ENCODE measurements at regions not wholly inside any gene's neighbourhood (a gene's known extent, or its start where the extent isn't known, plus 50 kb on each side); places are given as distances from the start of the nearest gene placed in this dataset.

- no peak for DNase-seq
These were observed 59.4 kb upstream of the FTH1 start for GRCh38 chr11:62026739-62027370.

GRCh38 chr11:62025487-62026105 is 58.2 kb upstream of the FTH1 start:
- peak; percentile 79 for DNase-seq

GRCh38 chr11:62024936-62025486 is 57.6 kb upstream of the FTH1 start:
- no peak for DNase-seq

DNA sequence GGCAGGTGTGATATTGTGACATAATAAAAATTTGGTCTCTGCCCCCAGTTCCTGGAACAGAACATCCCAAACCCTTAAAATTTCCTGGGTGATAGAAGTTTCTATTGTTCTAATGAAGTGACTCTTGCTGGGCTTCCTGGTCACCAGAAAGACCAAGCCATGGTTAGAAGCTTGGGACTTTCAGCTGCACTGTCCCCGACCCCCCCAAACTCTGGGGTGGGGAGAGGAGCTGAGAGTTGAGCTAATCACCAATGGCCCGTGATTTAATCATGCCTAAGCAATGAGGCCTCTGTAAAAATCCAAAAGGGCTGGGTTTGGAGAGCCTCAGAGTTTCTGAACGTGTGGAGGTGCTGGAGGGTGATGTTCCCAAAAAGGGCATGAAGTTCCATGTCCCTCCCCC is 54.8 kb upstream of the FTH1 start:
- DNase-seq, result no peak

DNA sequence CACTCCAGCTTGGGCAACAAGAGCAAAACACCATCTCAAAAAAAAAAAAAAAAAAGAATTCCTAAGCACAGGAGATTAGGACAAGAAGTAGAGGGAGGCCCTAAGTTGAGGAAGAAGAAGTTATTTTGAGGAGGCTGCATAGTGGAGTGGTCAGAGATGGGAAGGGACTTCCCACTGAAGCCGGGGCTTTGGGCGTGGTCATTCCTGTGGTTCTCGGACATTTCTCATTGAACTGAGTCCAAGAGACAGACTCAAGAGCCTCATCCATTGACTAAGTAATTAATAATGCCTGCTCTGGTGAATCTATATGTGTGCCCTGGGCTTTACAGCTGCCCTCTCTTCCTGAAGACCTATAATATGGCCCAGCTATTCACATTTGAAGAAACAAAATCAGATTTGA is 53.2 kb upstream of the FTH1 start:
- no peak for DNase-seq

DNA sequence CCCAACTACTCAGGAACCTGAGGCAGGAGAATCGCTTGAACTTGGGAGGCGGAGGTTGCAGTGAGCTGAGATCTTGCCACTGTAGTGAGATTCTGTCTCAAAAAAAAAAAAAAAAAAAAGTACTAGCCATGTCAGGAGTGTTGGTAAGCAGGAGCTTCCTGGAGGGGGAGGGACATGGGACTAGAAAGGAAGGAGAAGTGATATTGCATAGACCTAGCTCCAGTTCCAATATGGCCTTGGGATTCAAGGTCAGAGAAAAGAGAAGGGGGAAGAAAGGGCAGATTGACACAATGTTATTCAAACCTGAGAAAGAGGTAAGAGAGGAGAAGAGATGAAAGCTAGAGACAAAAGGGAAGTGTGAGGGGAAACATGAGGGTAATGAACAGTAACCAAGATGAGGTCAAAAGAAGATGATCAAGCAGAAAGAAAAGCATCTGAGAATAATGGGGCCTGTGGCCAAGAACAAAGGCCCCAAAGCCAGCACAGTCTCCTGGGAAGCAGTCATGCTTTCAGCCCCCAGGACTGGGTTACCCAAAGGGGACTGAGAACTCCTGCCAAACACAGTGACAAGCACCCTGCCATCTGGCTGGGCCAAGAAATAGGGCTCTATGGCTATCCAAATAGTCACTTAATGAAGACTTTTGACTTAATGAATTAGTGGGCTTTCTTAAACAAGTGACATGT is 51.7 kb upstream of the FTH1 start:
- no peak for DNase-seq

- DNase-seq, result no peak
These were observed 50.6 kb upstream of the FTH1 start for GRCh38 chr11:62017878-62018655.
